Ovary (tissue), 7 donors: ENCODE measurements at regions not wholly inside any gene's neighbourhood (a gene's known extent, or its start where the extent isn't known, plus 50 kb on each side); places are given as distances from the start of the nearest gene placed in this dataset.

Source experiments
- DNase-seq, 5 donors: peaks; one replicate each; pipeline ENCODE4 v3.0.0-alpha.2; 2019 to 2020
- H3K27ac ChIP-seq, 2 donors: fragments of 200-600 bp; one replicate each; pipeline versions ENCODE4 v1.5.1 to v1.8.0; 2019 to 2022
- H3K27me3 ChIP-seq: fragments of 200-600 bp; one replicate; pipeline ENCODE4 v1.8.0; 2022
- H3K36me3 ChIP-seq: fragments of 200-600 bp; sonication (generic); one replicate; pipeline ENCODE4 v1.5.1; 2019
- H3K4me1 ChIP-seq: one replicate; pipeline ENCODE4 v1.8.1; 2013; ENCODE audit warnings: mild to moderate bottlenecking, moderate library complexity; ENCODE audit not compliant: insufficient read depth
- H3K4me3 ChIP-seq: fragments of 200-600 bp; sonication (generic); one replicate; pipeline ENCODE4 v1.5.1; 2017
- H3K9me3 ChIP-seq, 2 donors: fragments of 200-600 bp in 1 of 2; sonication (generic) in 1 of 2; one replicate each; pipeline versions ENCODE4 v1.5.1 to v1.8.1; 2013 to 2019; ENCODE audit warnings: mild to moderate bottlenecking in 1 of 2, moderate library complexity in 1 of 2
- EP300 ChIP-seq: sonication (generic); formaldehyde crosslinking; IDR thresholded peaks from one replicate; pipeline ENCODE4 v1.6.1; 2017; ENCODE audit warnings: antibody characterized with exemption
- POLR2A ChIP-seq: fragments of 450-650 bp; IDR thresholded peaks from one replicate; pipeline ENCODE4 v1.6.1; 2017; ENCODE audit warnings: antibody characterized with exemption, mild to moderate bottlenecking, moderate library complexity
- WGBS, 3 donors: extraction: QIAGEN DNeasy Blood & Tissue Kit in 1 of 3; methylation state at CpG; one replicate each; pipeline versions ENCODE4 v1.1.5 to v1.1.7; 2013 to 2017; 5-methylcytosine and 5-hydroxymethylcytosine counted together
- intact Hi-C, 4 donors: fragments of 100-400 bp; cut with DNase I; formaldehyde crosslinking; loops; one replicate each; pipeline versions ENCODE4 v1.11.0 to v1.15.1; 2022 to 2023
- TF ChIP-seq, protein P1 (sequence below), 3 donors: fragments of 450-650 bp in 2 of 3; fragments of 200-600 bp in 1 of 3; IDR thresholded peaks; one replicate each; pipeline versions ENCODE4 v1.5.1 to v1.8.0; 2016 to 2022; ENCODE audit warnings: antibody characterized with exemption in 3 of 3, mild to moderate bottlenecking in 1 of 3
- donor health status: DM: no; HTN: no; CAD: no; lungs with moderate emphysema.
- donor health status: DM: no; HTN: no; CAD: no.
- donor health status: Bipolar disorder and iron deficiency.
- donor health status: DM: no; HTN: no; CAD: no.
- donor health status: DM: yes; HTN: yes; CAD: no.

DNA sequence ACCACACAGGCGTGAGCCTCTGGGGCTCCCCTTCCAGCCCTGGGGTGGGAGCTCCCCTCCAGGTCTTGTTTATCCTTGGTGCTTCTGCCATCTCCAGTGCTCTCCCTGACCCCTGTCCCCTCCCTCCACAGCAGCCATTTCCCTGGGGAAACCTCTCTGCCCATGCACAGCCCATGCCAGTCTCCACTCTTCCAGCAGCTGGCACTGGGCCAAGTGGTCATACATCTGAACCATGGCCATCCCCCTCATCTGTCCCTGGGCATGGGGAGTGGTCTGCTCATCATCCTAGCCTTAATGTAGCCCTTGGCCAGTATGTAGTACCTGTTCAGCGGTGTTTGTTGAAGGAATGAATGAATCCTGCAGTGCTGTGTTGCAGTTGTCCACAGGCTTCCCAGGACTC is 172.4 kb upstream of the ZNF32 start:
- no peak overlapping the region for H3K27ac ChIP-seq
- H3K4me1 ChIP-seq = peaks cover 11% of the 10 kb centered on the region
- H3K36me3 ChIP-seq = no peaks in the 10 kb centered on the region
- H3K27me3 ChIP-seq = no peaks in the 10 kb centered on the region
- TF ChIP-seq, protein P1, sequence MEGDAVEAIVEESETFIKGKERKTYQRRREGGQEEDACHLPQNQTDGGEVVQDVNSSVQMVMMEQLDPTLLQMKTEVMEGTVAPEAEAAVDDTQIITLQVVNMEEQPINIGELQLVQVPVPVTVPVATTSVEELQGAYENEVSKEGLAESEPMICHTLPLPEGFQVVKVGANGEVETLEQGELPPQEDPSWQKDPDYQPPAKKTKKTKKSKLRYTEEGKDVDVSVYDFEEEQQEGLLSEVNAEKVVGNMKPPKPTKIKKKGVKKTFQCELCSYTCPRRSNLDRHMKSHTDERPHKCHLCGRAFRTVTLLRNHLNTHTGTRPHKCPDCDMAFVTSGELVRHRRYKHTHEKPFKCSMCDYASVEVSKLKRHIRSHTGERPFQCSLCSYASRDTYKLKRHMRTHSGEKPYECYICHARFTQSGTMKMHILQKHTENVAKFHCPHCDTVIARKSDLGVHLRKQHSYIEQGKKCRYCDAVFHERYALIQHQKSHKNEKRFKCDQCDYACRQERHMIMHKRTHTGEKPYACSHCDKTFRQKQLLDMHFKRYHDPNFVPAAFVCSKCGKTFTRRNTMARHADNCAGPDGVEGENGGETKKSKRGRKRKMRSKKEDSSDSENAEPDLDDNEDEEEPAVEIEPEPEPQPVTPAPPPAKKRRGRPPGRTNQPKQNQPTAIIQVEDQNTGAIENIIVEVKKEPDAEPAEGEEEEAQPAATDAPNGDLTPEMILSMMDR (IDR thresholded peaks at IDR 0.05) = no peak
- no peak for TF ChIP-seq POLR2A
- no peak for TF ChIP-seq EP300
- no peak overlapping the region for H3K4me3 ChIP-seq
- DNase-seq = peak in 1 of 5 donors; percentile 44
- no peaks in the 10 kb centered on the region for H3K9me3 ChIP-seq
- intact Hi-C loops = no loop called here
- WGBS, 3 donors = 82 to 97% (median 88%) methylated on average over 2 of the region's 2 CpGs

GRCh38 chr10:43820663-43821062 is 172.0 kb upstream of the ZNF32 start:
- TF ChIP-seq POLR2A = no peak
- TF ChIP-seq EP300 = no peak
- TF ChIP-seq, protein P1 (IDR thresholded peaks at IDR 0.05) = no peak
- no peak overlapping the region for H3K4me3 ChIP-seq
- no peak for DNase-seq
- no peaks in the 10 kb centered on the region for H3K9me3 ChIP-seq
- 67 to 72% (median 69%) methylated on average over 3 of the region's 3 CpGs for WGBS, 3 donors
- no peaks in the 10 kb centered on the region for H3K36me3 ChIP-seq
- H3K27me3 ChIP-seq = no peaks in the 10 kb centered on the region
- intact Hi-C loops = no loop called here
- H3K27ac ChIP-seq = no peak overlapping the region
- peaks cover 11% of the 10 kb centered on the region for H3K4me1 ChIP-seq

GRCh38 chr10:43819464-43820230 is 171.0 kb upstream of the ZNF32 start:
- peaks cover 3% of the 10 kb centered on the region for H3K4me1 ChIP-seq
- 91 to 95% (median 93%) methylated on average over 22 of the region's 22 CpGs for WGBS, 3 donors

DNA sequence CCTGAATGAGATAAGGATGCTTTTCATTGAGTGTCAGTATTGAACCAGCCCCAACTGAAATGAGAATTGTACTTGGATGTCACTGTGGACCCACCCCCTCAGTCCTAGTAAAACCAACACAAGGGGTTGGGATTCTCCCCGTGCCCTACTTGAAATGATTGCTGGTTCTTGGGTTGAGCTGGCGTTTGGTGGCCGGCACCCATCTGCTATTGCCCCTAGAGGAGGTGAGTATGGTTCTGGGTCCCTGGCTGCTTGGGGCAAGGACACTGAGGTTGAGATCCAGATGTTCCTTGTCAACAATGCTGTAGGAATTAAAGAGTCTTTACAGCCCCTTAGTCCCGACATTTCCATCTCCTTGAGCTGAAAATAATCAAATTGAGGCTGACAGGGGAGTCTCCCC is 170.0 kb upstream of the ZNF32 start:
- no peak for DNase-seq
- WGBS, 3 donors = 94 to 98% (median 95%) methylated on average over 4 of the region's 4 CpGs
- Histone ChIP-seq H3K27me3 (no peaks in the 10 kb centered on the region), H3K4me1 (peaks cover under 1% of the 10 kb centered on the region), H3K4me3 (no peak overlapping the region), H3K36me3 (no peaks in the 10 kb centered on the region), H3K9me3 (no peaks in the 10 kb centered on the region), H3K27ac (no peak overlapping the region)
- TF ChIP-seq EP300 = no peak
- intact Hi-C loops = no loop called here

More at GRCh38 chr10:43819464-43820230, 171.0 kb upstream of the ZNF32 start:
- intact Hi-C loops = no loop called here
- Histone ChIP-seq H3K9me3 (no peaks in the 10 kb centered on the region), H3K4me3 (no peak overlapping the region), H3K27me3 (no peaks in the 10 kb centered on the region), H3K27ac (no peak overlapping the region), H3K36me3 (no peaks in the 10 kb centered on the region)
- TF ChIP-seq POLR2A (no peak), EP300 (no peak)
- TF ChIP-seq, protein P1 (IDR thresholded peaks at IDR 0.05) = no peak
- DNase-seq = no peak

DNA sequence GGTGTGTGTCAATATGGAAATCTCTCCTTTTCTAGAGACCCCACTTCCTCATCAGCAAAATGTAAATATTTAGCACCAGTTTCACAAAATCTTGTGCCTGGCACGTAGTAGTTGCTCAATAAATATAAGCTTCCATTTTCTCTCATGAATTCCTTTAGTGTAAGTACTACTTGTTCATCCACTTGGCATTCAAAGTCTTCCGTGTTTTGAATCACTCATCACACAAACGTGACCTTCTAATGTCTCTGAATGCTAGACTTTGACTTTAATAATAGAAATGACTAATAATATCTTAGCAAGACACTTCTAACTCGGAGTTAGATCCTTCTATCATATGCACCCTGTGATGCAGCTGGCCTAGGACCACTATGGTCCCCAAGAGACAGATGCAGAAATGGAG is 168.7 kb upstream of the ZNF32 start:
- DNase-seq = no peak
- no peak for TF ChIP-seq POLR2A
- TF ChIP-seq, protein P1 (IDR thresholded peaks at IDR 0.05) = no peak
- TF ChIP-seq EP300 = no peak
- intact Hi-C loops = no loop called here
- H3K4me1 ChIP-seq = no peaks in the 10 kb centered on the region
- no peak overlapping the region for H3K27ac ChIP-seq
- no peaks in the 10 kb centered on the region for H3K27me3 ChIP-seq
- H3K4me3 ChIP-seq = no peak overlapping the region
- H3K9me3 ChIP-seq = no peaks in the 10 kb centered on the region
- WGBS, 3 donors = 63 to 78% (median 70%) methylated on average over 4 of the region's 4 CpGs
- no peaks in the 10 kb centered on the region for H3K36me3 ChIP-seq
